Ishikawa (cell line): ENCODE measurements at regions not wholly inside any gene's neighbourhood (a gene's known extent, or its start where the extent isn't known, plus 50 kb on each side); places are given as distances from the start of the nearest gene placed in this dataset.

Source experiments
- EP300 ChIP-seq: IDR thresholded peaks from 2 replicates; pipeline ENCODE4 v1.6.1; 2012; ENCODE audit warnings: borderline replicate concordance
- TF ChIP-seq, protein P1 (sequence below): IDR thresholded peaks from 2 replicates; pipeline ENCODE4 v1.6.1; 2012
- TF ChIP-seq, protein P2 (sequence below): IDR thresholded peaks from 2 replicates; pipeline ENCODE4 v1.6.1; 2012

DNA sequence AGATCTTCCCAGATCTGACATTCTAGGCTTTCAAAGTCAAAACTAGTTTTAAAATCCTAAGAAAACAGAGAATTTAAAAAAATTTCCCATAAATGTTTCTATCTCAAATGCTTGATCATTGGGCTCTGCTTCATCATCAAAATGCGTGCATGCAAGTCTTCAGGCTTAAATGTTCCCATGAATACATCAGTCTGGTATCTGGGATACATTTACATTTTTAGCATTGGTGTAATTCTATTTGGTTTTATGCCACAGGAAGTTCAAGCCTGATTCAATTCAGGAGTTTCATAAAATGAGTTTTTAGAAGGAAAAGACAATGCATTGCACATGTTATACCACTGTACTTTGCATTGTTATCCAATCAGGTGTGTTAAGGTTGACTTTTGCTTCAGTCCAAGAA lies 336.4 kb downstream of the PCNX1 start:
- TF ChIP-seq, protein P1, sequence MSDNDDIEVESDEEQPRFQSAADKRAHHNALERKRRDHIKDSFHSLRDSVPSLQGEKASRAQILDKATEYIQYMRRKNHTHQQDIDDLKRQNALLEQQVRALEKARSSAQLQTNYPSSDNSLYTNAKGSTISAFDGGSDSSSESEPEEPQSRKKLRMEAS: no peak
- TF ChIP-seq, protein P2, sequence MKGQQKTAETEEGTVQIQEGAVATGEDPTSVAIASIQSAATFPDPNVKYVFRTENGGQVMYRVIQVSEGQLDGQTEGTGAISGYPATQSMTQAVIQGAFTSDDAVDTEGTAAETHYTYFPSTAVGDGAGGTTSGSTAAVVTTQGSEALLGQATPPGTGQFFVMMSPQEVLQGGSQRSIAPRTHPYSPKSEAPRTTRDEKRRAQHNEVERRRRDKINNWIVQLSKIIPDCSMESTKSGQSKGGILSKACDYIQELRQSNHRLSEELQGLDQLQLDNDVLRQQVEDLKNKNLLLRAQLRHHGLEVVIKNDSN: no peak
- TF ChIP-seq EP300: no peak
